NCI-H187 treated with DMSO at 0.1 percent for 48 hours (cell line): ENCODE measurements at regions not wholly inside any gene's neighbourhood (a gene's known extent, or its start where the extent isn't known, plus 50 kb on each side); places are given as distances from the start of the nearest gene placed in this dataset.
A peak's percentile ranks its signal among the peaks of the same experiment; 100 is the strongest.
"Not testable (repeated sequence)": the region's sequence is repeated elsewhere in the genome, so short reads cannot be mapped to it uniquely, and the experiment has no call there.

ENCODE experiments used
- DNase-seq: peaks from one replicate; lab custom pipeline; 2025; lab: John Stamatoyannopoulos, UW

GRCh38 chr2:120628248-120628647, 107.4 kb upstream of the GLI2 start:
- DNase-seq, result no peak

- no peak for DNase-seq
Observed at GRCh38 chr2:120629241-120629895, 106.3 kb upstream of the GLI2 start.

GRCh38 chr2:120630031-120630701, 105.5 kb upstream of the GLI2 start:
- no peak for DNase-seq

- DNase-seq, result no peak
Observed at GRCh38 chr2:120631236-120631635, 104.4 kb upstream of the GLI2 start.

- no peak for DNase-seq
Observed at GRCh38 chr2:120631724-120632123, 103.9 kb upstream of the GLI2 start.

- DNase-seq, result no peak
Observed at GRCh38 chr2:120632796-120633646, 102.6 kb upstream of the GLI2 start.

GRCh38 chr2:120634533-120634932, 101.1 kb upstream of the GLI2 start:
- no peak for DNase-seq

GRCh38 chr2:120635146-120635545, 100.5 kb upstream of the GLI2 start:
- no peak for DNase-seq

- no peak for DNase-seq
Observed at GRCh38 chr2:120637847-120638246, 97.8 kb upstream of the GLI2 start.

- no peak for DNase-seq
Observed at GRCh38 chr2:120638450-120638849, 97.2 kb upstream of the GLI2 start.

- no peak for DNase-seq
Observed at GRCh38 chr2:120641366-120641771, 94.3 kb upstream of the GLI2 start.

- DNase-seq, result no peak
Observed at GRCh38 chr2:120642646-120643045, 93.0 kb upstream of the GLI2 start.

GRCh38 chr2:120646994-120647393, 88.7 kb upstream of the GLI2 start:
- DNase-seq, result no peak

GRCh38 chr2:120647487-120647886, 88.2 kb upstream of the GLI2 start:
- no peak for DNase-seq

- DNase-seq, result not testable (repeated sequence)
Observed at GRCh38 chr2:120649381-120649780, 86.3 kb upstream of the GLI2 start.

- no peak for DNase-seq
Observed at GRCh38 chr2:120650022-120650644, 85.5 kb upstream of the GLI2 start.

GRCh38 chr2:120651818-120652217, 83.8 kb upstream of the GLI2 start:
- no peak for DNase-seq

- no peak for DNase-seq
Observed at GRCh38 chr2:120653046-120653445, 82.6 kb upstream of the GLI2 start.

- no peak for DNase-seq
Observed at GRCh38 chr2:120653871-120654270, 81.8 kb upstream of the GLI2 start.

GRCh38 chr2:120654381-120655134, 81.1 kb upstream of the GLI2 start:
- no peak for DNase-seq

GRCh38 chr2:120656273-120656950, 79.3 kb upstream of the GLI2 start:
- peak; percentile 20 for DNase-seq
